A549 (cell line): ENCODE measurements at regions not wholly inside any gene's neighbourhood (a gene's known extent, or its start where the extent isn't known, plus 50 kb on each side); places are given as distances from the start of the nearest gene placed in this dataset.
"Not testable (repeated sequence)": the region's sequence is repeated elsewhere in the genome, so short reads cannot be mapped to it uniquely, and the experiment has no call there.

ENCODE experiments used
- ATAC-seq, 2 experiments: fragments of 200-7000 bp in 1 of 2; fragments of >200 bp in 1 of 2; cut with Nextera tagmentation in 1 of 2; cut with Tn5 transposase in 1 of 2; 3 replicates each; pipeline versions ENCODE4 v1.8.0 to v1.9.1; 2018 to 2020; ENCODE audit warnings: mild to moderate bottlenecking in 1 of 2, moderate library complexity in 1 of 2
- CTCF ChIA-PET: fragments of 300-600 bp; sonication (Branson Sonifier 250); formaldehyde crosslinking; extraction: SDS; loops from one replicate; lab custom pipeline; 2021; ENCODE audit warnings: antibody characterized with exemption, inconsistent platforms; lab: Yijun Ruan, JAX
- POLR2A ChIA-PET: fragments of 350-600 bp; formaldehyde crosslinking; extraction: SDS; loops from one replicate; lab custom pipeline; 2021; ENCODE audit warnings: antibody characterized with exemption, inconsistent platforms; lab: Yijun Ruan, JAX
- DNase-seq, 2 experiments: peaks; one replicate each; pipeline versions ENCODE4 v3.0.0 to v3.0.0-alpha.2; 2011 to 2016; ENCODE audit warnings: low read depth in 1 of 2, low spot score in 1 of 2
- FAIRE-seq: peaks from 2 replicates; lab custom pipeline; 2011; peaks lifted over from hg19 to GRCh38; lab: Jason Lieb, UNC
- H3K27ac ChIP-seq, 2 experiments: fragments of >200 bp; sonication (Bioruptor Twin); formaldehyde crosslinking; 3 replicates each; pipeline ENCODE4 v1.5.1; 2016 to 2017
- H3K4me1 ChIP-seq: fragments of >200 bp; sonication (Bioruptor Twin); formaldehyde crosslinking; 3 replicates; pipeline ENCODE4 v1.6.1; 2016
- H3K4me2 ChIP-seq: fragments of >200 bp; sonication (Bioruptor Twin); formaldehyde crosslinking; 3 replicates; pipeline ENCODE4 v1.6.1; 2016
- H3K4me3 ChIP-seq: fragments of >200 bp; sonication (Bioruptor Twin); formaldehyde crosslinking; 3 replicates; pipeline ENCODE4 v1.5.1; 2016
- H3K9me3 ChIP-seq: fragments of >200 bp; sonication (Bioruptor Twin); formaldehyde crosslinking; 3 replicates; pipeline ENCODE4 v1.6.1; 2016
- BCL3 ChIP-seq: fragments of >200 bp; sonication (Bioruptor Twin); formaldehyde crosslinking; IDR thresholded peaks from 3 replicates; pipeline ENCODE4 v1.6.1; 2016
- BHLHE40 ChIP-seq: IDR thresholded peaks from 2 replicates; pipeline ENCODE4 v1.6.1; 2012; ENCODE audit warnings: low read depth, low read length, inconsistent platforms
- CBX2 ChIP-seq: fragments of 200-600 bp; sonication (generic); IDR thresholded peaks from 2 replicates; pipeline ENCODE4 v1.6.1; 2016; ENCODE audit warnings: low read depth, mild to moderate bottlenecking, borderline replicate concordance
- CBX8 ChIP-seq: fragments of 200-600 bp; sonication (generic); IDR thresholded peaks from 2 replicates; pipeline ENCODE4 v1.6.1; 2016
- CEBPB ChIP-seq, 2 experiments: fragments of >200 bp in 1 of 2; sonication (Bioruptor Twin) in 1 of 2; formaldehyde crosslinking in 1 of 2; IDR thresholded peaks; 2 replicates each; pipeline ENCODE4 v1.6.1; 2012 to 2016
- CHD2 ChIP-seq: fragments of 150-350 bp; IDR thresholded peaks from 2 replicates; pipeline ENCODE4 v1.6.1; 2014; ENCODE audit warnings: low read length; ENCODE audit not compliant: partially characterized antibody
- EHF ChIP-seq: fragments of 250-450 bp; sonication (Bioruptor Pico); IDR thresholded peaks from 2 replicates; pipeline ENCODE4 v1.5.0; 2020; ENCODE audit warnings: mild to moderate bottlenecking
- EHMT2 ChIP-seq: fragments of 200-600 bp; sonication (generic); IDR thresholded peaks from 2 replicates; pipeline ENCODE4 v1.6.1; 2016; ENCODE audit warnings: antibody characterized with exemption, low read depth, mild to moderate bottlenecking, moderate library complexity
- EP300 ChIP-seq, 2 experiments: fragments of >200 bp; sonication (Bioruptor Twin); formaldehyde crosslinking; IDR thresholded peaks; 2 replicates in 1 of 2; 3 replicates in 1 of 2; pipeline ENCODE4 v1.6.1; 2016 to 2017
- ESRRA ChIP-seq: fragments of 150-350 bp; IDR thresholded peaks from 2 replicates; pipeline ENCODE4 v1.6.1; 2014; ENCODE audit warnings: mild to moderate bottlenecking, low read length, borderline replicate concordance
- FOSL2 ChIP-seq, 2 experiments: fragments of 450-650 bp in 1 of 2; fragments of >200 bp in 1 of 2; sonication (Bioruptor Twin) in 1 of 2; formaldehyde crosslinking; IDR thresholded peaks; 2 replicates each; pipeline versions ENCODE4 v1.5.0 to v1.6.1; 2016 to 2020; ENCODE audit warnings: mild to moderate bottlenecking in 1 of 2, moderate library complexity in 1 of 2
- GATA3 ChIP-seq: IDR thresholded peaks from 2 replicates; pipeline ENCODE4 v1.6.1; 2012; ENCODE audit warnings: borderline replicate concordance
- HDAC2 ChIP-seq: fragments of 200-600 bp; sonication (generic); IDR thresholded peaks from 2 replicates; pipeline ENCODE4 v1.6.1; 2016
- HEYL ChIP-seq: fragments of 250-450 bp; sonication (Bioruptor Pico); IDR thresholded peaks from 2 replicates; pipeline ENCODE4 v1.8.0; 2021; ENCODE audit warnings: mild to moderate bottlenecking, moderate library complexity
- HOXA7 ChIP-seq: fragments of 250-450 bp; sonication (Bioruptor Pico); IDR thresholded peaks from 2 replicates; pipeline ENCODE4 v1.5.0; 2020; ENCODE audit warnings: mild to moderate bottlenecking, moderate library complexity
- HOXB5 ChIP-seq: fragments of 250-450 bp; sonication (Bioruptor Pico); IDR thresholded peaks from 2 replicates; pipeline ENCODE4 v1.5.0; 2020; ENCODE audit warnings: mild to moderate bottlenecking, moderate library complexity
- JUNB ChIP-seq: fragments of >200 bp; sonication (Bioruptor Twin); formaldehyde crosslinking; IDR thresholded peaks from 2 replicates; pipeline ENCODE4 v1.6.1; 2016
- MAFK ChIP-seq: fragments of 450-650 bp; IDR thresholded peaks from 2 replicates; pipeline ENCODE4 v1.6.1; 2014; ENCODE audit not compliant: partially characterized antibody
- NFE2L2 ChIP-seq: fragments of 150-350 bp; conservative IDR thresholded peaks from 2 replicates; pipeline ENCODE4 v1.6.1; 2014; ENCODE audit warnings: low read length
- NPAS2 ChIP-seq: fragments of 250-450 bp; sonication (Bioruptor Pico); IDR thresholded peaks from 2 replicates; pipeline ENCODE4 v1.8.0; 2022; ENCODE audit warnings: mild to moderate bottlenecking, moderate library complexity, borderline replicate concordance
- NR3C1 ChIP-seq: fragments of >200 bp; sonication (Bioruptor Twin); formaldehyde crosslinking; IDR thresholded peaks from 3 replicates; pipeline ENCODE4 v1.6.1; 2017
- POLR2AphosphoS2 ChIP-seq: conservative IDR thresholded peaks from 2 replicates; pipeline ENCODE4 v1.6.1; 2012; ENCODE audit warnings: low read length, improper control_type of control experiment, inconsistent platforms
- RARB ChIP-seq: fragments of 250-450 bp; sonication (Bioruptor Pico); IDR thresholded peaks from 2 replicates; pipeline ENCODE4 v1.8.0; 2021; ENCODE audit warnings: mild to moderate bottlenecking, moderate library complexity
- RCOR1 ChIP-seq: fragments of 150-350 bp; IDR thresholded peaks from 2 replicates; pipeline ENCODE4 v1.6.1; 2014; ENCODE audit warnings: antibody characterized with exemption, low read length, low read depth
- TP53 ChIP-seq: fragments of 250-450 bp; sonication (Bioruptor Pico); IDR thresholded peaks from 2 replicates; pipeline ENCODE4 v1.5.0; 2021; ENCODE audit warnings: mild to moderate bottlenecking, moderate library complexity
- ZC3H11A ChIP-seq: fragments of 450-650 bp; IDR thresholded peaks from 2 replicates; pipeline ENCODE4 v1.6.1; 2014; ENCODE audit warnings: antibody characterized with exemption, mild to moderate bottlenecking
- ZFP36 ChIP-seq: fragments of 450-650 bp; IDR thresholded peaks from 2 replicates; pipeline ENCODE4 v1.6.1; 2014; ENCODE audit warnings: borderline replicate concordance; ENCODE audit not compliant: partially characterized antibody
- ZNF302 ChIP-seq: fragments of 250-450 bp; sonication (Bioruptor Pico); IDR thresholded peaks from 2 replicates; pipeline ENCODE4 v1.9.0; 2021; ENCODE audit warnings: inconsistent platforms, mild to moderate bottlenecking, moderate library complexity
- WGBS: methylation state at CpG from one replicate; pipeline ENCODE4 v1.1.6; 2017; ENCODE audit errors: missing lambda C conversion rate; 5-methylcytosine and 5-hydroxymethylcytosine counted together
- TF ChIP-seq, protein P1 (sequence below): IDR thresholded peaks from 2 replicates; pipeline ENCODE4 v1.6.1; 2012
- TF ChIP-seq, protein P2 (sequence below): IDR thresholded peaks from 2 replicates; pipeline ENCODE4 v1.6.1; 2012; ENCODE audit warnings: low read depth, borderline replicate concordance

- no peak overlapping the region for H3K27ac ChIP-seq
- H3K4me3 ChIP-seq = no peak overlapping the region
- WGBS = 0% methylated on average over 1 of the region's 1 CpG
- TF ChIP-seq, protein P1, sequence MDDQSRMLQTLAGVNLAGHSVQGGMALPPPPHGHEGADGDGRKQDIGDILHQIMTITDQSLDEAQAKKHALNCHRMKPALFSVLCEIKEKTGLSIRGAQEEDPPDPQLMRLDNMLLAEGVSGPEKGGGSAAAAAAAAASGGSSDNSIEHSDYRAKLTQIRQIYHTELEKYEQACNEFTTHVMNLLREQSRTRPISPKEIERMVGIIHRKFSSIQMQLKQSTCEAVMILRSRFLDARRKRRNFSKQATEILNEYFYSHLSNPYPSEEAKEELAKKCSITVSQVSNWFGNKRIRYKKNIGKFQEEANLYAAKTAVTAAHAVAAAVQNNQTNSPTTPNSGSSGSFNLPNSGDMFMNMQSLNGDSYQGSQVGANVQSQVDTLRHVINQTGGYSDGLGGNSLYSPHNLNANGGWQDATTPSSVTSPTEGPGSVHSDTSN = no peak
- TF ChIP-seq, protein P2, sequence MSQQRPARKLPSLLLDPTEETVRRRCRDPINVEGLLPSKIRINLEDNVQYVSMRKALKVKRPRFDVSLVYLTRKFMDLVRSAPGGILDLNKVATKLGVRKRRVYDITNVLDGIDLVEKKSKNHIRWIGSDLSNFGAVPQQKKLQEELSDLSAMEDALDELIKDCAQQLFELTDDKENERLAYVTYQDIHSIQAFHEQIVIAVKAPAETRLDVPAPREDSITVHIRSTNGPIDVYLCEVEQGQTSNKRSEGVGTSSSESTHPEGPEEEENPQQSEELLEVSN = no peak
- TF ChIP-seq EHF (no peak), ZNF302 (no peak), CBX8 (no peak), HOXA7 (CRISPR knock-in tag) (no peak), RCOR1 (no peak), BCL3 (no peak), HOXB5 (no peak), ZC3H11A (no peak), EHMT2 (no peak), RARB (CRISPR knock-in tag) (no peak), FOSL2 (IDR thresholded peaks at IDR 0.05) (no peak), FOSL2 (CRISPR knock-in tag; IDR thresholded peaks at IDR 0.05) (no peak), NR3C1 (no peak)
- H3K4me2 ChIP-seq = no peak overlapping the region
- ATAC-seq = no peak
- DNase-seq = no peak
- H3K9me3 ChIP-seq = no peaks in the 10 kb centered on the region
- POLR2A ChIA-PET = no interaction called here
- H3K4me1 ChIP-seq = no peaks in the 10 kb centered on the region
- CTCF ChIA-PET = no interaction called here
- FAIRE-seq = no peak
Measured at GRCh38 chr18:34329840-34330239, 105.1 kb upstream of the NOL4 start.

DNA sequence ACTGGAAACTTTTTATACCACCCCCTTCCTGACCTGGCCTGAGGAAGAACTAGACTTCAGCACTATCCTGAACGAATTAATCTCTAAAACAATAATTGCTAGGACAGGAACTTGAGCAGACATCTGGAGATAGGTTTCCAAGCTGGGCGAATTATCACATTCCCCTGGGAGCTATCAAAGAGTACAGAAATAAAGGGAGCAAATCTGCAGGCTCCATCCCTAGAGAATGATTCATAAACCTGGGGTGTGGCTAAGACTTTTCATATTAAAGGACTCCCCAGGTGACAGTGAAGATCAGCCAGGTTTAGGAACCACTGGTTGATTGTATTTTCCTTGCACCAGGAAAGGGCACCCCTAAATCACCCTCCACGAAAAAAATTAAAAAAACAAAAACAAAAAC is 105.6 kb upstream of the NOL4 start:
- ATAC-seq = no peak
- POLR2A ChIA-PET = no interaction called here
- Histone ChIP-seq H3K4me3 (no peak overlapping the region), H3K4me2 (no peak overlapping the region), H3K4me1 (no peaks in the 10 kb centered on the region), H3K27ac (no peak overlapping the region), H3K9me3 (no peaks in the 10 kb centered on the region)
- no peak for FAIRE-seq
- TF ChIP-seq HEYL (CRISPR knock-in tag) (no peak), CBX2 (no peak), HDAC2 (no peak), ESRRA (no peak), CEBPB (IDR thresholded peaks at IDR 0.05) (no peak), NFE2L2 (no peak), POLR2AphosphoS2 (no peak), ZFP36 (no peak), EP300 (IDR thresholded peaks at IDR 0.05) (no peak), EHMT2 (no peak), RCOR1 (no peak), FOSL2 (IDR thresholded peaks at IDR 0.05) (no peak), FOSL2 (CRISPR knock-in tag; IDR thresholded peaks at IDR 0.05) (no peak), CHD2 (no peak), GATA3 (no peak), BHLHE40 (no peak), NPAS2 (CRISPR knock-in tag) (no peak), MAFK (no peak), JUNB (no peak), TP53 (CRISPR knock-in tag) (no peak)
- TF ChIP-seq, protein P2 = no peak
- WGBS = 3% methylated on average over 3 of the region's 3 CpGs
- DNase-seq = no peak
- CTCF ChIA-PET = no interaction called here

DNA sequence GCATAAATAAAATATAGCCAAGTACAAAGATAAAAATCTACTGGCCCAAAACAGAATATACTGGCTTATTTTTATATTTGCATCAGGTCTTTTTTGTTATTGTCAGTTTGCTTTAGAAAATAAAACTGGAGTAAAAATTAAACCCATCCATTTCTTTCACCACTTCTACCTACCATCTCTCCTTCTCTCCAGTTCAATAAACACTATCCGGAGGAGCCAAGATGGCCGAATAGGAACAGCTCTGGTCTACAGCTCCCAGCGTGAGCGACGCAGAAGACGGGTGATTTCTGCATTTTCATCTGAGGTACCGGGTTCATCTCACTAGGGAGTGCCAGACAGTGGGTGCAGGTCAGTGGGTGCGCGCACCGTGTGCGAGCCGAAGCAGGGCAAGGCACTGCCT is 106.2 kb upstream of the NOL4 start:
- H3K4me3 ChIP-seq, DNase-seq, H3K9me3 ChIP-seq, H3K4me1 ChIP-seq, CTCF ChIA-PET, H3K4me2 ChIP-seq, H3K27ac ChIP-seq, FAIRE-seq, ATAC-seq, POLR2A ChIA-PET: not testable (repeated sequence)
- WGBS = 55% methylated on average over 6 of the region's 12 CpGs

GRCh38 chr18:34331343-34331742 is 106.6 kb upstream of the NOL4 start:
- 35% methylated on average over 7 of the region's 15 CpGs for WGBS
- H3K4me2 ChIP-seq, H3K4me3 ChIP-seq: not testable (repeated sequence)

More at GRCh38 chr18:34331343-34331742, 106.6 kb upstream of the NOL4 start:
- ATAC-seq, DNase-seq, FAIRE-seq, H3K27ac ChIP-seq, H3K9me3 ChIP-seq, CTCF ChIA-PET, H3K4me1 ChIP-seq, POLR2A ChIA-PET: not testable (repeated sequence)
